ENCODE measurements at regions not wholly inside any gene's neighbourhood (a gene's known extent, or its start where the extent isn't known, plus 50 kb on each side); places are given as distances from the start of the nearest gene placed in this dataset.

DNA sequence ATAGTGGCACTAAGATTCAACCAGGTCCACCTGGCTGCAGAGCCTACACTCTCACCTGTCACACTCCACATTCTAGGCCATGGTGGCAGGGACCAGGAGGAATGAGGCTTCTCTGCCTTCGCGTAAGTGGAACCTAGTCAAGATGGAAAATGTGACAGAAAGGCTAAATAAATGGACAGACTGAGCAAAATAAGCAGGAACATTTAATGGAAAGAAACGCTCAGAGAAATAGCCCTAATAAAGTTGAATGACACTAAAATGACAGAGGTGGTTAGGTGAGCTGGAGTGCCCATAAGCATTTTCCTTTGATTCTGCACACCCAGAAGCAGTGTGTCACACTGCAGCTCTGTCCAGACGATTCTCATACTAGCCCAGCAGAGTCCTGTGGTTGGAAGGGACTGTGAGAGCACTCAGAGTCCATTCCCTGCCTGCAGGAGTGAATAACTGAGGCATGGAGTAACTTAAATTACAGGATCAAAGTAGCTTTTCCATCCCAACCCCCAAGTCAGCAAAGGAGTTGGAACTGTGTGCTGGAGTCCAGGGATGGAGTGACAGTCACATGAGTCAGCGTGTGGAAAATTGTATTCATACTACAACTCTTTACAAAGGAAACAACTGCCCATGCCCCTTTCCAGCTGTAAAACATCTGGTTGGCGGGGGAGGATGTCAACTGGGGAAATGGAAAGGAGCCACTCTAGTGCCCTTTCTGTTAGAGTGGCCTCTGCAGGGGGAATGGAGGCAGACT lies 105.4 kb upstream of the LGALSL start:
- no peak overlapping the region for H3K4me3 Mint-ChIP-seq
- no peaks in the 10 kb centered on the region for H3K27me3 Mint-ChIP-seq
- H3K4me1 Mint-ChIP-seq: no peaks in the 10 kb centered on the region
- POLR2A ChIA-PET: no interaction called here
- no peaks in the 10 kb centered on the region for H3K9me3 Mint-ChIP-seq
- CTCF ChIA-PET: interaction anchor here (0.5 to 1.5 kb wide), 3 partner anchors 18 to 877 kb away, joined by 3 to 6 read pairs (median 3); no protein-coding TSS in a partner anchor
- DNase-seq: no peak
- H3K36me3 Mint-ChIP-seq (ENCODE audit: low read depth): no peaks in the 10 kb centered on the region
- no peak overlapping the region for H3K27ac Mint-ChIP-seq

DNA sequence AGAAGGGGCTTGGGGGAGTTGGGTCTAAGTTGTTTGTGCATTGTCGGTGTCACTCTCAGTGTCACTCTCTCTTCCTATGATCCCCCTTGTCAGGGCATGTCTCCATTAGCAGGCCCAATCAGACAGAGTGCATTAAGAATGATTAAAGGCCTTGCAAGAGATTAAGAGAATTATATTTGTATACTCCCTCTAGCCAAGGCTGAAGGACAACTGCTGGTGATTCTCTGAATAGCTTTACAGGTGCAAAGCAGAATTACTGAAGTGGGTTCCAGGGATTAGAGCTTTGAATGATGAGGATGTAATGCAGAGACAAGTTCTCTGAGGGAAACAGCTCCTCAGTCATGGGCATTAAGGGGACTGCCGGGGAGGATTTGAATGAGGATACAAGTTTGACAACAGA lies 104.8 kb upstream of the LGALSL start:
- Mint-ChIP-seq H3K36me3 (ENCODE audit: low read depth) (no peaks in the 10 kb centered on the region), H3K27me3 (no peaks in the 10 kb centered on the region), H3K27ac (no peak overlapping the region), H3K4me1 (no peaks in the 10 kb centered on the region), H3K9me3 (no peaks in the 10 kb centered on the region), H3K4me3 (no peak overlapping the region)
- POLR2A ChIA-PET: no interaction called here
- no peak for DNase-seq
- CTCF ChIA-PET: interaction anchor here (0.5 to 1.5 kb wide), 2 partner anchors 18 to 208 kb away, joined by 3 to 6 read pairs; no protein-coding TSS in a partner anchor

DNA sequence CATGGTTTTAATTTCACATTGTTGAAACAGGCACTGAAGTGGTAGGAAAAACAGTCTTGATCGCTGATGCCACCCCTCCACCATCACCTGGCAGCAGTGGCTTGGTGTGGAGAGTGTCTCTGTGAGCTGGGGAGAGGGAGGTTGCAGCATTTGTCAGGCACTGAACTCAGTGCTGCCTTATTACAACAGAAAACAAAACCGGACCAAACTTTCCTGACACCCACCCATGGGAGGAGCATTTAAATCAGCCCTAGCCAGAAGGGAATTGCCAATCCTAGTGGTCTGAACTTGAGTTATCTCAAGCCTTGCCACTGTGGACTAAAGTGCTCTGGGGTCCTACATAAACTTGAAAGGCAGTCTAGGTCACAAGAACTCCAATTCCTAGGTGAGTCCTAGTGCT lies 103.0 kb upstream of the LGALSL start:
- Mint-ChIP-seq H3K27ac (no peak overlapping the region), H3K9me3 (no peaks in the 10 kb centered on the region), H3K4me3 (no peak overlapping the region), H3K36me3 (ENCODE audit: low read depth) (no peaks in the 10 kb centered on the region), H3K27me3 (peaks cover 12% of the 10 kb centered on the region), H3K4me1 (no peaks in the 10 kb centered on the region)
- no peak for DNase-seq
- ChIA-PET CTCF (interaction anchor here (0.9 to 1.5 kb wide), 2 partner anchors 11 to 19 kb away, joined by 3 to 6 read pairs; no protein-coding TSS in a partner anchor), POLR2A (no interaction called here)

DNA sequence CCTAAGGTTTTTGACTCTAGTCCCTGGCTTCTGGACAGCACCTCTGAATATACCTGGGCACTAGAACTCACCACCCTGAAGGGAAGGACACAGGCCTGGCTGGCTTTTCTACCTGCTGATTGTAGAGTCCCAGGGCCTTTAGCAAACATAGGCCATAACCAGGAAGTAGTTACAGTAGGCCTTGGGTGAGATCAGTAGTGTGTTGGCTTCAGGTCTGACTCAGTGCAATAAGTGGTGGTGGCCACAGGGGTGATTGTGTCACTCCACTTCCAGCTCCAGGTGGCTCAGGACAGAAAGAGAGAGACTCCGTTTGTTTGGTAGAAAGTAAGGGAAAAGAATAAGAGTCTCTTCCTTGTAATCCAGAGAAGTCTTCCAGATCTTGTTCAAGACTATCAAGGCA lies 101.7 kb upstream of the LGALSL start:
- Mint-ChIP-seq H3K4me1 (no peaks in the 10 kb centered on the region), H3K27me3 (peaks cover 25% of the 10 kb centered on the region), H3K36me3 (ENCODE audit: low read depth) (no peaks in the 10 kb centered on the region), H3K9me3 (no peaks in the 10 kb centered on the region), H3K27ac (no peak overlapping the region), H3K4me3 (no peak overlapping the region)
- POLR2A ChIA-PET: no interaction called here
- CTCF ChIA-PET: interaction anchor here (1.2 to 1.5 kb wide), 2 partner anchors 20 to 270 kb away, joined by 4 to 6 read pairs; no protein-coding TSS in a partner anchor
- no peak for DNase-seq

DNA sequence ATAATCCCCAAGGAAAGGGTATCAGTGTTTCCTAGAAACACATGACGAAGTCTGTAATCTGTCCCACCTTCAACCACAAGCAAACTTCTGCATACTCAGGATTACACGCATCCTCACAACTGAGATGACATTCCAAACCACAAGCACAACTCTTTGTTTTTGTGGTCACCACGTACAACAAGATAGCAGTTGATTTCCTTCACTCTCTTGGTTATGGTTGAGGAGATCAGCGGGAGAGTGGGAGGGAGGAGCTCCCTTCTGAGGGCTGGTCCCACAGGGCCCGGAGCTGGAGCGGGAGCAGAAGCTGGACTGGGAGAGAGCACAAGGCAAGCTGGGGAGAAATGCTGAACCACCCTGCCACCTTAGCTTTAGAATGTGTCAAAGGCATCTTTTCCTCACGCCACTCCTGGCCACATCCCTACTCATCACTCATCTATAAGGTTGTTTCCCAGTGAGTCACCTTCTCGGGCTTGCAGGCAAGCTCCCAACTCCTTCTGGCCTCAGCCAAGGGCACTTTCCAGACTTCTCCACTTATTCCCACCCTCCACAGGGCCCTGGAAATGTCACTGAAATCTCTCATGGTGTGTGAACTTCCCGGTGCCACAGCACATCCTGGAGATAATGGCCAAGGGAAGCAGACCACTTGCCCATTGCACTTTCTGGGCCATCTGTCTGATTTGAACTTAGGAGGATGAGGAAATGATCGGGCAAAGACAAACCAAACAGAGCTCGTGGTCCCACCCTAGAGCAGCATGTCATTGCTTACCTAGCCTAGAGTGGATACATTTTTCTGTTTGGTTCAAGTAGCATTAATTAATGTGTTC lies 98.9 kb upstream of the LGALSL start:
- H3K36me3 Mint-ChIP-seq (ENCODE audit: low read depth): no peaks in the 10 kb centered on the region
- H3K9me3 Mint-ChIP-seq: no peaks in the 10 kb centered on the region
- no peak overlapping the region for H3K27ac Mint-ChIP-seq
- ChIA-PET CTCF (interaction anchor here (0.8 to 2.1 kb wide), 3 partner anchors 18 to 27 kb away, joined by 3 to 7 read pairs (median 3); no protein-coding TSS in a partner anchor), POLR2A (no interaction called here)
- peaks cover 5% of the 10 kb centered on the region for H3K4me1 Mint-ChIP-seq
- no peak for DNase-seq
- H3K27me3 Mint-ChIP-seq: peaks cover 32% of the 10 kb centered on the region
- no peak overlapping the region for H3K4me3 Mint-ChIP-seq

DNA sequence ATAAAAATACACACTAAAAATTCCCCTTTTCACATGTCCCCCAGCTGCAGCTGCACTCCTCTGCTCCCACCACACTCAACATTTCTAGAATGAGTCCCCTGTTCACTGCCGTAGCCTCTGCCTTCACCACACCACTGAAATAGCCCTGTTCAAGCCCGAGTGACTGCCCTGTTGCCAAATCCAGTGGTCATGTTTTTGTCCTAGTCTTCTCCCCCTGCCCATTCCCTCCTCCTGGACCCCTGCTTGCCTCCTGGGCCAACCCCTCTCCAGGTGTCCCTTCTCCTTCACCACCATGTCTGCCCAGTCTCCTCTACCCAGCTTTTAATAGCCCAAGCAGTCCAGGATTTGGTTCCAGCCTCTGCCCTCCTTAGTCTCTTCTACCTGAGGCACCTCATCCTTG lies 97.1 kb upstream of the LGALSL start:
- Mint-ChIP-seq H3K4me3 (no peak overlapping the region), H3K27me3 (peaks cover 32% of the 10 kb centered on the region), H3K36me3 (ENCODE audit: low read depth) (no peaks in the 10 kb centered on the region), H3K27ac (no peak overlapping the region), H3K4me1 (peaks cover 6% of the 10 kb centered on the region), H3K9me3 (no peaks in the 10 kb centered on the region)
- DNase-seq: no peak
- ChIA-PET CTCF (interaction anchor here (1.2 to 2.1 kb wide), 2 partner anchors 29 to 41 kb away, joined by 3 to 7 read pairs; no protein-coding TSS in a partner anchor), POLR2A (interaction anchor here (0.6 kb wide), 1 partner anchor 515 kb away, joined by 4 read pairs; no protein-coding TSS in a partner anchor)

DNA sequence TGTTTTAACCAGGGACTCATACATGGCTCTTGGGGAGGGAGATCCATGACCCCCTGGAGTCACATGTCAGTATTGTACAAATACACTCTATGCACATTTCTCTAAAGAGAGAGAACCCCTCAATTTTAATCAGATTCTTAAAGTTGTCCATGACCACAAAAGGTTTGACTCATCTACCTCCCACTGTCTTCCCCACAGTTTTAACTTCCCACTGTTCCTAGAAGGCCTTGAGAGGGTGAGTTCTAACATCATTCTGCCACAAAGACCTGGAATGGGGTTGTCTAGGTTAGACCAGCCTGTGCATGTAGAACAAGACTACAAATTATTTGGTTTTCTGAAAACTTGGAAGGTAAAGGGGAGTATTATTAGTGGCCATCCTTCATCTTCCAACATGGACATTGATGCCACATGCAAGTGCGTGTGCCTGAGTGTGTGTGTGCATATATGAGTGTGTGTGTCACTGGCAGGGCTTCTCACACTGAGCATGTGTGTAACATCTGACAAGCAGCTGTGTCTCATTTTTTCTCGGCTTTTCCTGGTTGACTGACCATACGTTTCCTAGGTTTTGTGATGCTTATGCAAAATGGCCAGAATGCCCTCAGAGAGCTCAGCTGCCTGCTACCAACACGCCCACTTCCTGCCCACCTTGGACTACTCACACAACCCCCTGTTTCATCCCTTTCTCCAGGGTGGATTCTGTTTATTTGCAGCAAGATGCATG lies 94.6 kb upstream of the LGALSL start:
- Mint-ChIP-seq H3K4me3 (no peak overlapping the region), H3K27me3 (peaks cover 32% of the 10 kb centered on the region)

DNA sequence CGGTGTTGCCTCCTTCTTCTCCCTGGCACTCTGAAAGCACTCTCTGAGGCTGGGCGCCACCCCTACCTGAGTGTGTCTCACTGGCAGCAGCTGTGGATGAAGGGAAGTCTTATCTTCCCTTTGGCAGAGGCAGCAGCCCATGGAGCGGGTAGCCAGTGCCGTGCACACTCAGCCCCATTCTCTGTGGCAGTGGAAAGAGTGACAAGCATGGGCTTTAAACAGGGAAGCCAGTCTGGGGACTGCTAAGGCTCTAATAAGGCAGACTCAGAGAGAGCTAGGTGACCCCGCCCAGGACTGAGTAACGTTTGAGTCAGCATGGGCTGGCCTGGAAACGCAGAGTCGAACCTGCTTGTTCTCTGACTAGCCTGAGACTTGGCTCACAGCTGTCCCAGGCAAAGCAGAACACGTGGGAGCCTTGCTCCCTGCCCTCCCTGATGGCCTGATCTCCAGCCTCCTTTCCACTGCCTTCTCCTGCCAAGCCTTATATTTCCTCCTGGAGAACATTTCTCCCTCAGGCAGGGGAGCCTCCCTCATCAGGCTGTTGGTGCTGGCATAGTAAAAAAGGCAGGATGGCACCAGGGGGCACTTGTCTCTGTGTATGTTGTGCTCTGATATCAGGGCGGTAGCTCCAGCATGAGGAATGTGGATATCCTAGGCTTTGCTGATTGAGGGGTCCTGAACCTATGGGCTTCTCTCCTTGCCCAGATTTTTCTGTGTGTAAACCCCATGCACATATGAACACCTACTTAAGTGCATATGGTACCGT lies 93.9 kb upstream of the LGALSL start:
- DNase-seq: peak; percentile 23
- H3K4me1 Mint-ChIP-seq: peaks cover 6% of the 10 kb centered on the region
- ChIA-PET POLR2A (no interaction called here), CTCF (interaction anchor here (1.0 to 1.9 kb wide), 3 partner anchors 11 to 128 kb away, joined by 3 to 4 read pairs (median 4); no protein-coding TSS in a partner anchor)
- H3K36me3 Mint-ChIP-seq (ENCODE audit: low read depth): no peaks in the 10 kb centered on the region
- peaks cover 27% of the 10 kb centered on the region for H3K27me3 Mint-ChIP-seq
- H3K9me3 Mint-ChIP-seq: no peaks in the 10 kb centered on the region
- H3K4me3 Mint-ChIP-seq: no peak overlapping the region
- H3K27ac Mint-ChIP-seq: no peak overlapping the region

More for the DNA sequence above, 94.6 kb upstream of the LGALSL start:
- H3K9me3 Mint-ChIP-seq: no peaks in the 10 kb centered on the region
- ChIA-PET POLR2A (no interaction called here), CTCF (interaction anchor here (1.0 to 1.9 kb wide), 3 partner anchors 12 to 129 kb away, joined by 3 to 4 read pairs (median 4); no protein-coding TSS in a partner anchor)
- peaks cover 6% of the 10 kb centered on the region for H3K4me1 Mint-ChIP-seq
- no peak overlapping the region for H3K27ac Mint-ChIP-seq
- no peaks in the 10 kb centered on the region for H3K36me3 Mint-ChIP-seq (ENCODE audit: low read depth)
- no peak for DNase-seq

DNA sequence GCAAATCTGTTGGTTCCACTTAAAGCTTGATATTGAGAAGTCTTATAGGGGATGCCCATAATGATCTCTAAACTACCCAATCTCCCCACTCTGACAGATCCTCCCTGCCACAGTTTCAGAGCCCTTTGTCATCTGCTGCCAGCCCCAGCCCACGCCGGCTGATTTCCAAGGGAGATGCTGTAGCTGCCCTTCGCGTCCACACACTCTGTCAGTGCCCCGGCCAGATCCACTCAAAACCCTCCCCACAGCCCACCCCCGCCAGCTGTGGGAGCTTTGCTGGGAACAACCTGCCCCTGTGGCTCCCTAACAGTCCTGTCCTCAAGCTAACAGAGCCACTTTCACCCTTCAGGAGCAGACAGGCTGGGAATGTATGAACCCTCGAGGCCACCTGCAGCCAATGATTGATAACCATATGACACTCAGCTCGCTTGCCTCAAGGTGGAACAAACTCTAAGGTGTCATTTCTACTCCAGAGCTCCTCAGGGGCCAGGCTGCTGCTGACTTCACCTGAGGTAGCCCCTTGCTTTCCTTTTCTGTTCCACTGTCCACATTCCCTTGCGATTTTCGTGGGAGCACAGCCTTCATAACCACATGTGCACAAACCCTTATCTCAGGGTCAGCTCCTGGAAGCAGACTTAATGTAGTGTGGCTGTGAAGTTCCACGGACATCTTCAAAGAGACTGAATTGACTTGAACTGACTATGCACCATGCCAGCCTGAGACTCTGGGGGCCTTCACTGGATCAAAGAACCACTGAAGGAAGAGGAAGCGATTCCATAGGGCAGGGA lies 92.6 kb upstream of the LGALSL start:
- DNase-seq: no peak
- H3K9me3 Mint-ChIP-seq: no peaks in the 10 kb centered on the region
- H3K27ac Mint-ChIP-seq: no peak overlapping the region
- H3K27me3 Mint-ChIP-seq: peaks cover 19% of the 10 kb centered on the region
- ChIA-PET CTCF (interaction anchor here (1.9 to 2.0 kb wide), 2 partner anchors 10 to 31 kb away, joined by 4 read pairs; no protein-coding TSS in a partner anchor), POLR2A (no interaction called here)
- H3K4me3 Mint-ChIP-seq: no peak overlapping the region
- no peaks in the 10 kb centered on the region for H3K36me3 Mint-ChIP-seq (ENCODE audit: low read depth)
- H3K4me1 Mint-ChIP-seq: peaks cover 6% of the 10 kb centered on the region

DNA sequence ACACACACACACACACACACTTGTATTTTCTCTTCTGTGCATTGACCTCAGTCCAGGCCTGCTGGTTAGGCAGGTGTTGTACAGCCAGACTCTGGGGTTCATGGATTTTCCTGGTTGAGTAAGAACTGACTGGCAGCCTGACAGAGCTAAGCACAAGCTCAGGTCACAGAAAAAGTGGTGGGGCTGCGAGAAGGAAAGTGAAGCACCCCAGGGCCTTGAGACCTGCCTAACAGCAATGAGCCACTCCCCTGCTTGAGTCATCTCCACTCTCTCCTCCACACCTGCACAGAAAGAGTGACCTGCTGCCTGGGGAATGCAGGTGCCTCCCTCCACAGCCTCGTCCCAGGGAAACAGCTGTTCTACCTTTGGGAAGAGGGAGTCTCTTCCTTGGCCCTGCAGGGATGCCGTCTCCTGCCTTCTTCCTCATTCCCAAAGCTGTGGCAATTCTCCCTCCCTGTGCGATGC lies 91.4 kb upstream of the LGALSL start:
- CTCF ChIA-PET: interaction anchor here (0.7 to 2.0 kb wide), 4 partner anchors 11 to 1001 kb away, joined by 3 to 4 read pairs (median 4); no protein-coding TSS in a partner anchor
- POLR2A ChIA-PET: no interaction called here
- DNase-seq: no peak
- no peaks in the 10 kb centered on the region for H3K36me3 Mint-ChIP-seq (ENCODE audit: low read depth)
- H3K27me3 Mint-ChIP-seq: peaks cover 7% of the 10 kb centered on the region
- H3K27ac Mint-ChIP-seq: no peak overlapping the region
- H3K4me3 Mint-ChIP-seq: no peak overlapping the region
- no peaks in the 10 kb centered on the region for H3K9me3 Mint-ChIP-seq
- peaks cover 6% of the 10 kb centered on the region for H3K4me1 Mint-ChIP-seq

DNA sequence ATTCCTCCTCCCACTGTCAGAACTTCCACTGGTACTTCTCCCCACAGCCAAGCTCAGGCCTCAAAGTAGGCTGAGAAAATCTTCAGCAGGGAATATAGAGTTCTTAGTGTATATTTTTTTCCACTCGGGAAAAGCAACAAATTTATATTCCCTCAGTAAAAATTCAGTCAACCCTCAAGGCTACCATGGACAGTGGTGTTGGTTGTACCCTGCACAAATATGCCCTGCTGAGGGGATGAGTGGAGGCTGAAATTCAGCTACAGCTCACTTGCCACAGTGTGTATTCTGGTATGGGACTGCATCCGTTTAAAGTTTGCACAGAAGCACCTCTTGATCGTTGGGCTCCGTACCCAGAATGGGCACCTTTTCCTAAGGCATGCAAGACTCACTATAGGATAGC lies 90.8 kb upstream of the LGALSL start:
- peaks cover 5% of the 10 kb centered on the region for H3K27me3 Mint-ChIP-seq
- ChIA-PET POLR2A (no interaction called here), CTCF (interaction anchor here (1.1 to 2.0 kb wide), 3 partner anchors 11 to 36 kb away, joined by 3 to 4 read pairs (median 4); no protein-coding TSS in a partner anchor)
- H3K27ac Mint-ChIP-seq: no peak overlapping the region
- no peaks in the 10 kb centered on the region for H3K9me3 Mint-ChIP-seq
- no peaks in the 10 kb centered on the region for H3K36me3 Mint-ChIP-seq (ENCODE audit: low read depth)
- peaks cover 6% of the 10 kb centered on the region for H3K4me1 Mint-ChIP-seq
- H3K4me3 Mint-ChIP-seq: no peak overlapping the region
- no peak for DNase-seq
